DMS114 treated with DMSO at 0.1 percent for 48 hours (cell line): ENCODE measurements at regions not wholly inside any gene's neighbourhood (a gene's known extent, or its start where the extent isn't known, plus 50 kb on each side); places are given as distances from the start of the nearest gene placed in this dataset.
"Not testable (repeated sequence)": the region's sequence is repeated elsewhere in the genome, so short reads cannot be mapped to it uniquely, and the experiment has no call there.

Experiments
- DNase-seq: peaks from one replicate; lab custom pipeline; 2025; ENCODE audit not compliant: unreplicated experiment; lab: John Stamatoyannopoulos, UW

DNA sequence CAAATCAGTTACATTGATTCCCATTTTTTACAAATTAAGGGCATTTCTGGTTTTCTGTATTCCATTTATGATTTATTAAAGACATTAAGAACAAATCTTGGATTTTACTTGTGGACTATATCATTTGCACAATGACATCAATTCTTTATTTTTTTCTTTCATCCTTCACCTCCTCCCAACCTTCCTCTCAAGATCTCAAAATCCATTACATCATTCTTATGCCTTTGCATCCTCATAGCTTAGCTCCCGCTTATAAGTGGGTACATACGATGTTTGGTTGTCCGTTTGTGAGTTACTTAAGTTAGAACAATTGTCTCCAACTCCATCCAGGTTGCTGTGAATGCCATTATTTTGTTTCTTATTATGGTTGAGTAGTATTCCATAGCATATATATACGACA, 752.8 kb downstream of the CD109 start:
- DNase-seq = no peak

GRCh38 chr6:74447013-74447412, 751.0 kb downstream of the CD109 start:
- no peak for DNase-seq

DNA sequence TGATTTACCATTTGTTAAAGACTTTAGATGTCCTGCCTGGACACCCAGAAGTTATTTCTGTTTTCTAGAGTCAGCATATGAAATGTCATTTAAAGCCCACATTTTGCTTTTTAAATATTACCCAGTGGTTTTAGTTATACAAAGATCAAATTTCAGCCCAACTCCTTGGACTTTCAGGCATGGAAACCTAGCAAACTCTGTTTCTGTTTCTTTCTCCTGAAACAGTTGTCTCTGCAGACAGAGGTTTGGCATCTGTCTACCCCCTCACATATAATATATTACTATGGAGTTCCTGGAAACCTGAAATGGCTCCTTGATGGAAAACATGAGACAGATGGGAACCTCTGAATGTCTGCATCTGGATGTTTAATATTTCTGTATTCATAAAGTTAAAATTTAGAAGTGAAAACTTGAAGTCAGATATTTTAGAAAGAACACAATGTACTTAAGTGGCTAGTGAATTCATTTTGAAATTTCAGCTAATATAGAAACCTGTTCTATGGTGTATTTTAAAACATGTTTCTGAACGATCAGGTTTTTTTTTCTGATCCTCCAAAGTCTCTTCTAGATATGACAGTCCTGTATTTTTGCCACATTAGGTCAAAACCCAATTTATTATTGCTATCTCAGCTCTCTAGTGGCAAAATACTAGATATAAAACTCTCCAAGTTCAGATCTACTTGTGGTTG, 743.3 kb downstream of the CD109 start:
- DNase-seq = no peak

DNA sequence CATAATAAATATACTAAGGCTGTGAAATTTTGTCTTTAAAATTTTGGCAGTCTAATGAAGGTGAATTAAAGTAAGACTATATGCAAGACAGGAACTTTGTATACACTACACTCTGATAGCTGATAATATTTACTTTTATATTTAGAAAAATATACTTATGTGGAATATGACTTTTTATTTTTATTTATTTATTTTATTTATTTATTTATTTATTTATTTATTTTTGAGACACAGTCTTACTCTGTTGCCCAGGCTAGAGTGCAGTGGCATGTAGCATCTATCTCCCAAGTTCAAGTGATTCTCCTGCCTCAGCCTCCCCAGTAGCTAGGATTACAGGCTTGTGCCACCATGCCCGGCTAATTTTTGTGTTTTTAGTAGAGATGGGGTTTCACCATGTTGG, 742.4 kb downstream of the CD109 start:
- DNase-seq = not testable (repeated sequence)

DNA sequence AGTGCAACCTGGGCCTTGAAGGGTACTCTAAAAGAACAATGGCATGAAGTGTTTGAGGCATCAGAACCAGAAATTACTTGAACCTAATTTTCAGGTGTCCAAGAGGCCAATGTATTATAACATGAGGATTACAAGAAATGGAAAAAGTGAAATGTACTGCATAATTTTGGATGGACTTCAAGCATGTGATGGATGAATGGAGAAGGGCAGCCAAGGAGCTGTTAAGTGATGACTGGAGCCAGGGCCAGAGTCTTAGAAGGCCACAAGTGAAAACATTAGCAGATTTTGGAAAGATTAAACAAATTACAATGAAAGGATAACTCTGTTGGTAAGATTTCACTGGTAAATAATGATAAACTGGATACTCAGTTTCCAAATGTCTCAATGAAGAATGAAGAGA, 738.2 kb downstream of the CD109 start:
- DNase-seq = no peak

GRCh38 chr6:74431873-74432580, 736.0 kb downstream of the CD109 start:
- DNase-seq = no peak

GRCh38 chr6:74420221-74420620, 724.2 kb downstream of the CD109 start:
- no peak for DNase-seq

DNA sequence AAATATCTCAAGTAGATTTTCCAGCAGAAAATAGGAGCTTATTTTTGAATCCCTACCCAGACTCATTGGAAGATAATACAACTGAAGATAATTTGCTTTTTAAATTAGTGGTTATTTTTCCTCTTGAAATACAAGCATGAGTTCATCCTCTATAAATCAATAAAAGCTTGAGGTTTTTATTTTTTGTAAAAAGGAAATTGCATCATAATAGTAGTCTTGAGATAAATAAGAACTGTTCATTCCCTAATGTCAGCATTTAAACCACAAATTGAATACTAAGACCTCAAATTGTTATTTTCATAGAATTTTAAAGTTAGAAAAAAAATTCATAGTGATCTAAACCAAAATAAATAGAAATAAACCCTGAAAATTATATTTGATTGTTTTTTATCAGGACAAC, 719.1 kb downstream of the CD109 start:
- no peak for DNase-seq

GRCh38 chr6:74410630-74411029, 714.6 kb downstream of the CD109 start:
- no peak for DNase-seq

DNA sequence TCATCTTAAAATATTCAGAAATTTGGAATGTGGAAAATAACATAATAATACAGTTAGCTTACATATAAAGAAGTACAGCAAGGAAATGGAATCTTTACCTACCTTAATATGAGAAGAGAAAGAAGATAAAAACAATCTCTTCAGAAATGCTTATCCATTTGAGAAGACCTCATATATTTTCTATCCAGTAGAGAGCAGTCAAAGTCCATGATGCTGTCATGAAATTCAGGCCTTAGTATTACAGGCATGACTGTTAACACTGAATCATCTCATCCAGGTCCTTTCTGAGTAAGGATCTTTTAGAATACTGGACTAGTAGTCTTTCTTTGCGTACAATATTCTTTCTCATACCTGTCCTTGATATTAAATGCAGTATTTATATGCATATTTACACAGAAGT, 713.4 kb downstream of the CD109 start:
- no peak for DNase-seq

- DNase-seq = no peak
Measured at GRCh38 chr6:74408844-74409243, 712.8 kb downstream of the CD109 start.

DNA sequence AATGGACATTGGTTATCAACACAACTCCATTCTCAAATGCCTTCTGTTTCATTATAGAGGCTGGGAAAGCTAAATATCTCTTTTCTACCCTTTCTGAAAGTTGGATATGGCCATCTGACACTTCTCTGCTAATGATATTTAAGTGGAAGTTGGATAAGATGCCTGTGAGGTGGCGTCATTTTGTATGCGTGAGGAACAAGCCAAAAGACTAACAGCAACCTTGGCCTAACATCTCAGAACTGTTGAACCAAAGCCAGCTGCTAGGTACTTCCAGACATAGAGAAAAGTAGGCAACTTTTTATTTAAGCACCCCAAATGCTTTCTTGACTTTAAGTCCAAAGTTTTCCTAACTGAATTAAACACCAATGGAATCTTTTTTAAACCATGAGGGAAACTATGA, 708.4 kb downstream of the CD109 start:
- DNase-seq = no peak

- no peak for DNase-seq
Measured at GRCh38 chr6:74402781-74403180, 706.8 kb downstream of the CD109 start.

- DNase-seq = not testable (repeated sequence)
Measured at GRCh38 chr6:74378437-74378836, 682.4 kb downstream of the CD109 start.

- no peak for DNase-seq
Measured at GRCh38 chr6:74369556-74369993, 673.6 kb downstream of the CD109 start.

GRCh38 chr6:74368746-74369145, 672.7 kb downstream of the CD109 start:
- no peak for DNase-seq

GRCh38 chr6:74366634-74367033, 670.6 kb downstream of the CD109 start:
- no peak for DNase-seq

DNA sequence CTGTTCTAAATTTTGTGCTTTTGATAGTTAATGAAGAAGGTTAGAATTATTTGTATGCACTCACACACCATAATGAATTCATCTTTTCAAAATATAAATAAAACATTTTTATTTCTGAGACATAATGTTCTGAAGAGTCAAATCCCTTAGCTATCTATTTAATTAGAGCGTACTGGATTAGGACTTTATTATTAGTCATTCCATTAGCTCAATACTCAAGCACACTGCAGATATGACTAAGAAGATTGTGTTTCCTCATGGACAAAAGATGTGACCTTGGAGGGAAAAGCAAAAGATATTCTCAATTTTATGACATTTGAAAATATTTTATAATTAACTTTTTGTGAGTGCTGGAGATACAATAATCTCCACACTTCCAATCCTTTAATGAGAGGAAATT, 666.4 kb downstream of the CD109 start:
- DNase-seq = no peak

DNA sequence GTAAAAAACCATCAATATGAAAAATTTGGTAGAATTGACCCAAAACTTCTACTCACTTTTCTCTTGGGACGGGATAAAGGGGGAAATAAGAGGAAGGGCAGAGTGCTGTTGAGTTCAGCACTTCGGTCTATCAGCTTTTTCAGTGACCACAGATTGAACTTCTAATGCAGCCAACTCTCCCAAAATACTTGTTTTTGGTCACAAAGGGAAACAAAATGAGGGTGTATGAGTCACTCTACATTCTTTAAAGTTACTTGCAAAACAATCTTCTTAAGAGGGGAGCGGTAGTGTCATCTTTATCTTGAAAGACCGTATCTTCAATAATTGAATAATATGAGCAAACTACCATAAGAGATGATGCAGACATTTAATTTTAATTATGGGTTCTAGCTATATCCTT, 661.3 kb downstream of the CD109 start:
- DNase-seq = no peak

DNA sequence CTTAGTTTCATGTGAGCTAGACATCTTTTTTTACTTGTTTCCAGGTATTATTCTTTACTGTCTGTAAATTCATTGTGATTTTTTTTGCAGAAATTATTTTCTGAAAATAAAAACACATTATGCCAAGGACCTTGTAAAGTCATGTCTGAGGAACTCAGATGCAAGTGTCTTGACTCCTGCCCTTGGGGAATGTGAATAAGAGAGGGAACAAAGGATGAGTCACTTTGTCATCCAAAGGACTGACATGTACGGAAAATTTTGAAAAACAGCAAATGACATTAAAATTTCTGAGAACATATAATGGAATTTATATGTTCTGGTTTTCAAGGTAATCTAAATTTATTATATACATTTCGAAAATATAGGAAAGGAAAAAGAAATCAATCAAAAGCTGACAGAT, 660.4 kb downstream of the CD109 start:
- no peak for DNase-seq

DNA sequence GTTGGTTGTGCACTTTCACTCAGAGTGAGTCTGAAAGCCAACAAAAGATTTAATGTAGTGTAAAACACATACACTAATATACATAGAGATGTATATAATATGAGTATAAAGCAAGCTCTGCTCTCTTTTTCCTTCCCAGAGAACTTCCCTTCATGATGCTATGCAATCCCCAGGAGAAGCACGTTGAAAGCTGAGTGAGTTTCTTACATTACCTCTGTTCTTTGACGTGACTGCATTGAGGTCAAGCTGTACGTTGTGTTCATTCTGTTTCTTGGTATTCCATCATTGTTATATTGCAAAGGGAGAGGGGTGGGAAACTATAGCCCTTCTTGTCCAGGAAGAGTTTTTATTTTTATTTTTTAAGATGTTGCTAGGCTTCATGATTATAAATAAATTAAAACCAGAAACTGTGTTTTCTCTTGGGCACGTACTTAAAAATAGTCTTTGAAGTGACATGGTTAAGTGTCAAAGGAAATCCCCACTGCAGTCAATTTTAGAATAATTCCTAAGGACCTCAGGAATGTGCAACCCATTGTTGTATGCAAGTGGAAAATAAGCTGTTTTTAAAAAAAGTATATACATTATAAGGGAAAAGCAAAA, 651.0 kb downstream of the CD109 start:
- no peak for DNase-seq

- no peak for DNase-seq
Measured at GRCh38 chr6:74343804-74344203, 647.8 kb downstream of the CD109 start.
